ENCODE measurements at regions not wholly inside any gene's neighbourhood (a gene's known extent, or its start where the extent isn't known, plus 50 kb on each side); places are given as distances from the start of the nearest gene placed in this dataset.

DNA sequence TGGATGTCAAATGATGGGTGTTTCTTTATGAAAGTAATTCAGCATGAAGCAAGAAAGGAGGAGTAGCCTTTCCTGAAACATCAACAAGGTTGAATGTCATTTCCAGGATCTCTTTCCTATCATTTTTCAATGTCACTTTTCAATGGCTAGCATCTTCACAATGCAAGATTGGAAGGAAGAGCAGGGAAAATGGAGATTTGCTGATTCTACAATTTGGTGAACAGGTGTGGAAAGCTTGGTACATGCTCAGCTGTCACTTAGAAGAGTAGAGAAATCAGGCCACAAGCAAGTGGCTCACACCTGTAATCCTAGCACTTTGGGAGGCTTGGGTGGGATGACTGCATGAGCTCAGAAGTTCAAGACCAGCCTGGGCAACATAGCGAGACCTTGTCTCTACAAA, 112.7 kb upstream of the FERMT1 start:
- Histone ChIP-seq H2BK5ac (ENCODE audit: insufficient read length, low read length) (no peak overlapping the region), H3K27ac (ENCODE audit: insufficient read length, low read depth, low read length) (no peak overlapping the region), H3K4me2 (ENCODE audit: insufficient read depth, insufficient read length, low read length) (no peak overlapping the region)

More for the DNA sequence above, 112.7 kb upstream of the FERMT1 start:
- no peak overlapping the region for H3K4ac ChIP-seq (ENCODE audit: low read depth, low read length)
- H3K9me3 ChIP-seq (ENCODE audit: control insufficient read depth, low read depth, low read length) = no peaks in the 10 kb centered on the region
- no peak overlapping the region for H3K14ac ChIP-seq (ENCODE audit: insufficient read depth, low read length)
- H2BK12ac ChIP-seq (ENCODE audit: insufficient read length, low read depth, low read length) = no peak overlapping the region
- H3K27ac Mint-ChIP-seq = no peak overlapping the region
- no peak overlapping the region for H4K5ac ChIP-seq (ENCODE audit: insufficient read length, low read depth, low read length)
- no peak overlapping the region for H4K91ac ChIP-seq (ENCODE audit: insufficient read length, low read depth, low read length)
- no peak overlapping the region for H3K4me3 Mint-ChIP-seq
- no peak overlapping the region for H3K56ac ChIP-seq (ENCODE audit: insufficient read length, low read depth, low read length)
- H3K36me3 Mint-ChIP-seq (ENCODE audit: insufficient read depth in 1 of 3, low read depth in 3 of 3) = no peaks in the 10 kb centered on the region
- H3T11ph ChIP-seq (ENCODE audit: low read length) = no peak overlapping the region
- no peak overlapping the region for H2AK5ac ChIP-seq (ENCODE audit: insufficient read length, low read length)
- no peak overlapping the region for H4K8ac ChIP-seq (replicated peaks; ENCODE audit: insufficient read length, low read depth, low read length)
- H4K20me1 ChIP-seq (ENCODE audit: control insufficient read depth, insufficient read depth, insufficient read length) = no peaks in the 10 kb centered on the region
- no peaks in the 10 kb centered on the region for H3K9me3 Mint-ChIP-seq
- H2BK20ac ChIP-seq (ENCODE audit: low read depth, low read length, poor library complexity, severe bottlenecking) = no peak overlapping the region
- no peaks in the 10 kb centered on the region for H3K79me2 ChIP-seq (ENCODE audit: insufficient read depth, low read length)
- WGBS (ENCODE audit: extremely low coverage, insufficient read length, low lambda C conversion rate) = no CpG with 5 or more reads among the region's 1 CpG
- no peaks in the 10 kb centered on the region for H3K4me1 Mint-ChIP-seq
- H2BK15ac ChIP-seq (ENCODE audit: low read depth, low read length) = no peak overlapping the region
- H2AFZ ChIP-seq (ENCODE audit: low read length) = no peak overlapping the region
- H3K9ac ChIP-seq (ENCODE audit: extremely low read depth, insufficient read length, low read length) = no peak overlapping the region
- no peaks in the 10 kb centered on the region for H3K23me2 ChIP-seq (ENCODE audit: insufficient read length, low read depth, low read length, poor library complexity, severe bottlenecking)
- no peaks in the 10 kb centered on the region for H3K27me3 ChIP-seq (ENCODE audit: insufficient read depth, low read length)
- H3K4me1 ChIP-seq (ENCODE audit: insufficient read depth, low read length) = no peaks in the 10 kb centered on the region
- DNase-seq = no peak
- H3K79me1 ChIP-seq (ENCODE audit: insufficient read depth, low read depth, low read length, poor library complexity, severe bottlenecking) = no peaks in the 10 kb centered on the region
- H3K23ac ChIP-seq (ENCODE audit: insufficient read length, low read depth, low read length) = no peak overlapping the region
- TF ChIP-seq, protein P1, sequence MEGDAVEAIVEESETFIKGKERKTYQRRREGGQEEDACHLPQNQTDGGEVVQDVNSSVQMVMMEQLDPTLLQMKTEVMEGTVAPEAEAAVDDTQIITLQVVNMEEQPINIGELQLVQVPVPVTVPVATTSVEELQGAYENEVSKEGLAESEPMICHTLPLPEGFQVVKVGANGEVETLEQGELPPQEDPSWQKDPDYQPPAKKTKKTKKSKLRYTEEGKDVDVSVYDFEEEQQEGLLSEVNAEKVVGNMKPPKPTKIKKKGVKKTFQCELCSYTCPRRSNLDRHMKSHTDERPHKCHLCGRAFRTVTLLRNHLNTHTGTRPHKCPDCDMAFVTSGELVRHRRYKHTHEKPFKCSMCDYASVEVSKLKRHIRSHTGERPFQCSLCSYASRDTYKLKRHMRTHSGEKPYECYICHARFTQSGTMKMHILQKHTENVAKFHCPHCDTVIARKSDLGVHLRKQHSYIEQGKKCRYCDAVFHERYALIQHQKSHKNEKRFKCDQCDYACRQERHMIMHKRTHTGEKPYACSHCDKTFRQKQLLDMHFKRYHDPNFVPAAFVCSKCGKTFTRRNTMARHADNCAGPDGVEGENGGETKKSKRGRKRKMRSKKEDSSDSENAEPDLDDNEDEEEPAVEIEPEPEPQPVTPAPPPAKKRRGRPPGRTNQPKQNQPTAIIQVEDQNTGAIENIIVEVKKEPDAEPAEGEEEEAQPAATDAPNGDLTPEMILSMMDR (conservative IDR thresholded peaks at IDR 0.05) = no peak
- H2BK120ac ChIP-seq (ENCODE audit: low read depth, low read length, poor library complexity, severe bottlenecking) = no peak overlapping the region
- H3K27me3 Mint-ChIP-seq (ENCODE audit: low read depth) = no peaks in the 10 kb centered on the region; the same call in 1 of the 2 replicates
- H3K18ac ChIP-seq (ENCODE audit: insufficient read length, low read depth, low read length) = no peak overlapping the region

All from H9 (cell line).